CD4-positive, CD25-positive, alpha-beta regulatory T cell (primary cell): ENCODE measurements at regions not wholly inside any gene's neighbourhood (a gene's known extent, or its start where the extent isn't known, plus 50 kb on each side); places are given as distances from the start of the nearest gene placed in this dataset.

ENCODE experiments used
- ATAC-seq, 2 donors: fragments of 150-1000 bp; cut with Tn5 transposase; one replicate each; pipeline ENCODE4 v1.10.0; 2021; ENCODE audit warnings: low read depth in 2 of 2, moderate number of reproducible peaks in 2 of 2, moderate library complexity in 1 of 2
- DNase-seq, 3 donors: peaks; one replicate each; pipeline versions ENCODE4 v3.0.0 to v3.0.0-alpha.2; 2012 to 2022; ENCODE audit warnings: mixed read lengths in 1 of 3
- H3K27ac ChIP-seq: one replicate; pipeline ENCODE4 v1.7.0; 2013; ENCODE audit warnings: mild to moderate bottlenecking, low read length; ENCODE audit not compliant: insufficient read depth, poor library complexity, severe bottlenecking
- H3K27me3 ChIP-seq: one replicate; pipeline ENCODE4 v1.7.0; 2013; ENCODE audit warnings: low read length; ENCODE audit not compliant: control insufficient read depth, insufficient read depth
- H3K36me3 ChIP-seq: one replicate; pipeline ENCODE4 v1.7.0; 2013; ENCODE audit warnings: mild to moderate bottlenecking, low read length, moderate library complexity; ENCODE audit not compliant: control insufficient read depth, insufficient read depth
- H3K4me1 ChIP-seq: 2 replicates; pipeline ENCODE4 v1.7.0; 2013; ENCODE audit warnings: mild to moderate bottlenecking, low read length; ENCODE audit not compliant: insufficient read depth, control insufficient read depth, poor library complexity, severe bottlenecking
- H3K4me3 ChIP-seq: one replicate; pipeline ENCODE4 v1.7.0; 2013; ENCODE audit warnings: low read depth, mild to moderate bottlenecking, low read length, moderate library complexity
- H3K9me3 ChIP-seq, 2 experiments: 1 replicate in 1 of 2; 2 replicates in 1 of 2; pipeline ENCODE4 v1.7.0; 2013; ENCODE audit warnings: low read length in 2 of 2, mild to moderate bottlenecking in 1 of 2, moderate library complexity in 1 of 2; ENCODE audit not compliant: control insufficient read depth in 2 of 2
- H3K27ac Mint-ChIP-seq, 3 donors: one replicate each; pipeline ENCODE4 v1.8.0; 2020 to 2022; ENCODE audit warnings: mild to moderate bottlenecking in 3 of 3, mixed read lengths in 3 of 3, moderate library complexity in 2 of 3
- H3K27me3 Mint-ChIP-seq: one replicate; pipeline ENCODE4 v1.8.0; 2022; ENCODE audit warnings: mild to moderate bottlenecking, mixed read lengths
- H3K36me3 Mint-ChIP-seq: one replicate; pipeline ENCODE4 v1.8.0; 2020; ENCODE audit warnings: mixed read lengths
- H3K4me1 Mint-ChIP-seq, 4 donors: one replicate each; pipeline ENCODE4 v1.8.0; 2020 to 2022; ENCODE audit warnings: mixed read lengths in 4 of 4, mild to moderate bottlenecking in 1 of 4
- H3K4me3 Mint-ChIP-seq, 4 donors: one replicate each; pipeline ENCODE4 v1.8.0; 2020 to 2022; ENCODE audit warnings: mild to moderate bottlenecking in 4 of 4, mixed read lengths in 4 of 4, moderate library complexity in 3 of 4
- H3K9me3 Mint-ChIP-seq, 7 donors: one replicate each; pipeline ENCODE4 v1.8.0; 2020 to 2022; ENCODE audit warnings: mixed read lengths in 7 of 7, mild to moderate bottlenecking in 3 of 7, moderate library complexity in 2 of 7

GRCh38 chr12:16949871-16950667 is 344.1 kb upstream of the LMO3 start:
- DNase-seq (no peak), ATAC-seq (no peak)
- H3K36me3 Mint-ChIP-seq: no peaks in the 10 kb centered on the region
- Histone ChIP-seq H3K9me3 (no peaks in the 10 kb centered on the region), H3K27ac (no peak overlapping the region), H3K4me3 (no peak overlapping the region), H3K36me3 (no peaks in the 10 kb centered on the region), H3K27me3 (no peaks in the 10 kb centered on the region), H3K4me1 (no peaks in the 10 kb centered on the region)
- no peaks in the 10 kb centered on the region for H3K27me3 Mint-ChIP-seq
- H3K27ac Mint-ChIP-seq: no peak overlapping the region
- peaks cover 0 to 23% (median 9%) of the 10 kb centered on the region in 7 donors for H3K9me3 Mint-ChIP-seq
- H3K4me3 Mint-ChIP-seq: no peak overlapping the region
- no peaks in the 10 kb centered on the region for H3K4me1 Mint-ChIP-seq

- Histone ChIP-seq H3K4me3 (no peak overlapping the region), H3K9me3 (no peaks in the 10 kb centered on the region), H3K36me3 (no peaks in the 10 kb centered on the region), H3K4me1 (no peaks in the 10 kb centered on the region), H3K27ac (no peak overlapping the region), H3K27me3 (no peaks in the 10 kb centered on the region)
- DNase-seq: no peak
- peak overlapping the region in 1 of 3 donors; percentile 71 for H3K27ac Mint-ChIP-seq
- no peaks in the 10 kb centered on the region for H3K4me1 Mint-ChIP-seq
- no peak for ATAC-seq
- peaks cover 0 to 17% (median 7%) of the 10 kb centered on the region in 7 donors for H3K9me3 Mint-ChIP-seq
- no peaks in the 10 kb centered on the region for H3K36me3 Mint-ChIP-seq
- no peaks in the 10 kb centered on the region for H3K27me3 Mint-ChIP-seq
- H3K4me3 Mint-ChIP-seq: no peak overlapping the region
Measured at GRCh38 chr12:16949371-16949770, 343.4 kb upstream of the LMO3 start.

GRCh38 chr12:16946704-16947103 is 340.7 kb upstream of the LMO3 start:
- H3K9me3 ChIP-seq: peaks cover 0 to 2% of the 10 kb centered on the region in 2 experiments
- Mint-ChIP-seq H3K27me3 (no peaks in the 10 kb centered on the region), H3K36me3 (no peaks in the 10 kb centered on the region), H3K4me3 (no peak overlapping the region), H3K9me3 (peaks cover 0 to 9% (median 1%) of the 10 kb centered on the region in 7 donors), H3K27ac (no peak overlapping the region), H3K4me1 (no peaks in the 10 kb centered on the region)
- ATAC-seq (no peak), DNase-seq (no peak)
- no peaks in the 10 kb centered on the region for H3K27me3 ChIP-seq
- H3K36me3 ChIP-seq: no peaks in the 10 kb centered on the region
- H3K27ac ChIP-seq: no peak overlapping the region
- H3K4me3 ChIP-seq: no peak overlapping the region
- H3K4me1 ChIP-seq: no peaks in the 10 kb centered on the region

- Mint-ChIP-seq H3K36me3 (no peaks in the 10 kb centered on the region), H3K4me3 (no peak overlapping the region), H3K4me1 (no peaks in the 10 kb centered on the region), H3K9me3 (peaks cover 0 to 35% (median 8%) of the 10 kb centered on the region in 7 donors), H3K27me3 (no peaks in the 10 kb centered on the region), H3K27ac (no peak overlapping the region)
- DNase-seq: peak in 1 of 3 donors; percentile 27
- Histone ChIP-seq H3K36me3 (no peaks in the 10 kb centered on the region), H3K4me1 (no peaks in the 10 kb centered on the region), H3K27ac (no peak overlapping the region), H3K9me3 (peaks cover 5 to 12% of the 10 kb centered on the region in 2 experiments), H3K27me3 (no peaks in the 10 kb centered on the region), H3K4me3 (no peak overlapping the region)
- ATAC-seq: no peak
Measured at GRCh38 chr12:16939871-16940306, 333.9 kb upstream of the LMO3 start.

GRCh38 chr12:16927259-16927658 is 321.3 kb upstream of the LMO3 start:
- ATAC-seq (no peak), DNase-seq (no peak)
- Histone ChIP-seq H3K4me1 (no peaks in the 10 kb centered on the region), H3K27ac (no peak overlapping the region), H3K27me3 (no peaks in the 10 kb centered on the region), H3K36me3 (no peaks in the 10 kb centered on the region), H3K9me3 (peaks cover 3 to 9% of the 10 kb centered on the region in 2 experiments), H3K4me3 (no peak overlapping the region)
- H3K27me3 Mint-ChIP-seq: no peaks in the 10 kb centered on the region
- H3K36me3 Mint-ChIP-seq: no peaks in the 10 kb centered on the region
- no peak overlapping the region for H3K4me3 Mint-ChIP-seq
- no peak overlapping the region for H3K27ac Mint-ChIP-seq
- peaks cover 0 to 26% (median 9%) of the 10 kb centered on the region in 7 donors for H3K9me3 Mint-ChIP-seq
- H3K4me1 Mint-ChIP-seq: no peaks in the 10 kb centered on the region

GRCh38 chr12:16920451-16920850 is 314.5 kb upstream of the LMO3 start:
- Mint-ChIP-seq H3K4me3 (no peak overlapping the region), H3K36me3 (no peaks in the 10 kb centered on the region), H3K4me1 (no peaks in the 10 kb centered on the region), H3K27me3 (no peaks in the 10 kb centered on the region), H3K9me3 (peaks cover 5 to 22% (median 14%) of the 10 kb centered on the region in 7 donors), H3K27ac (no peak overlapping the region)
- Histone ChIP-seq H3K4me3 (no peak overlapping the region), H3K9me3 (peaks cover 0 to 4% of the 10 kb centered on the region in 2 experiments), H3K4me1 (no peaks in the 10 kb centered on the region), H3K27ac (no peak overlapping the region), H3K27me3 (no peaks in the 10 kb centered on the region), H3K36me3 (no peaks in the 10 kb centered on the region)
- DNase-seq (no peak), ATAC-seq (no peak)

- H3K4me3 Mint-ChIP-seq: no peak overlapping the region
- no peak overlapping the region for H3K27ac Mint-ChIP-seq
- Histone ChIP-seq H3K27me3 (no peaks in the 10 kb centered on the region), H3K4me1 (no peaks in the 10 kb centered on the region), H3K36me3 (no peaks in the 10 kb centered on the region), H3K4me3 (no peak overlapping the region), H3K9me3 (peaks cover 0 to 4% of the 10 kb centered on the region in 2 experiments), H3K27ac (no peak overlapping the region)
- H3K9me3 Mint-ChIP-seq: peaks cover 5 to 22% (median 7%) of the 10 kb centered on the region in 7 donors
- ATAC-seq (no peak), DNase-seq (no peak)
- no peaks in the 10 kb centered on the region for H3K27me3 Mint-ChIP-seq
- H3K4me1 Mint-ChIP-seq: no peaks in the 10 kb centered on the region
- H3K36me3 Mint-ChIP-seq: no peaks in the 10 kb centered on the region
Measured at GRCh38 chr12:16919551-16919950, 313.6 kb upstream of the LMO3 start.

- no peak for ATAC-seq
Measured at GRCh38 chr12:16914853-16915252, 308.9 kb upstream of the LMO3 start.

More at GRCh38 chr12:16914853-16915252, 308.9 kb upstream of the LMO3 start:
- no peaks in the 10 kb centered on the region for H3K4me1 Mint-ChIP-seq
- peaks cover 0 to 4% of the 10 kb centered on the region in 2 experiments for H3K9me3 ChIP-seq
- H3K4me3 ChIP-seq: no peak overlapping the region
- DNase-seq: no peak
- no peak overlapping the region for H3K27ac Mint-ChIP-seq
- no peaks in the 10 kb centered on the region for H3K36me3 Mint-ChIP-seq
- H3K27me3 ChIP-seq: no peaks in the 10 kb centered on the region
- H3K4me1 ChIP-seq: no peaks in the 10 kb centered on the region
- no peak overlapping the region for H3K4me3 Mint-ChIP-seq
- no peaks in the 10 kb centered on the region for H3K27me3 Mint-ChIP-seq
- peaks cover 2 to 31% (median 7%) of the 10 kb centered on the region in 7 donors for H3K9me3 Mint-ChIP-seq
- no peak overlapping the region for H3K27ac ChIP-seq
- no peaks in the 10 kb centered on the region for H3K36me3 ChIP-seq
